A673 (cell line): ENCODE measurements at regions not wholly inside any gene's neighbourhood (a gene's known extent, or its start where the extent isn't known, plus 50 kb on each side); places are given as distances from the start of the nearest gene placed in this dataset.

ENCODE experiments used
- BruUV-seq: library from RNA; stranded (reverse); fragments of 400-500 nt; replicated peaks from 2 replicates; lab custom pipeline; 2021; lab: Mats Ljungman, UMichigan
- CTCF ChIA-PET: fragments of 300-600 bp; sonication (Branson Sonifier 250); formaldehyde crosslinking; loops from one replicate; lab custom pipeline; 2022; ENCODE audit warnings: antibody characterized with exemption; lab: Charles Lee
- POLR2A ChIA-PET: fragments of 300-600 bp; sonication (Branson Sonifier 250); formaldehyde crosslinking; loops from one replicate; lab custom pipeline; 2022; ENCODE audit warnings: antibody characterized with exemption; ENCODE audit not compliant: low non-redundant PET; lab: Charles Lee
- DNase-seq: peaks from one replicate; pipeline ENCODE4 v3.0.0-alpha.2; 2015; ENCODE audit warnings: low spot score
- H3K27ac ChIP-seq: fragments of 200-600 bp; sonication (generic); 2 replicates; pipeline ENCODE4 v1.5.1; 2016; ENCODE audit warnings: mixed run types, low read depth, mild to moderate bottlenecking, mixed read lengths, antibody characterized with exemption, low read length; ENCODE audit not compliant: poor library complexity, severe bottlenecking
- H3K27me3 ChIP-seq: fragments of 200-600 bp; sonication (generic); replicated peaks from 2 replicates; pipeline ENCODE4 v1.6.1; 2017; ENCODE audit warnings: mixed run types, low read depth, mild to moderate bottlenecking, mixed read lengths, antibody characterized with exemption, low read length; ENCODE audit not compliant: insufficient read depth, poor library complexity
- H3K36me3 ChIP-seq: fragments of 200-600 bp; sonication (generic); 2 replicates; pipeline ENCODE4 v1.6.1; 2016; ENCODE audit warnings: mixed run types, mild to moderate bottlenecking, mixed read lengths, antibody characterized with exemption, low read length; ENCODE audit not compliant: insufficient read depth, poor library complexity, severe bottlenecking
- H3K4me1 ChIP-seq: fragments of 200-600 bp; sonication (generic); 2 replicates; pipeline ENCODE4 v1.6.1; 2017; ENCODE audit warnings: mixed run types, mild to moderate bottlenecking, mixed read lengths, antibody characterized with exemption, low read length; ENCODE audit not compliant: insufficient read depth, poor library complexity, severe bottlenecking
- H3K4me3 ChIP-seq: fragments of 200-600 bp; sonication (generic); 2 replicates; pipeline ENCODE4 v1.5.1; 2016; ENCODE audit warnings: low read depth, mixed run types, mild to moderate bottlenecking, mixed read lengths, low read length; ENCODE audit not compliant: poor library complexity, severe bottlenecking
- H3K9me3 ChIP-seq: fragments of 200-600 bp; sonication (generic); 2 replicates; pipeline ENCODE4 v1.6.1; 2016; ENCODE audit warnings: mixed run types, low read depth, mild to moderate bottlenecking, mixed read lengths, antibody characterized with exemption, low read length; ENCODE audit not compliant: poor library complexity, severe bottlenecking
- EZH2 ChIP-seq: fragments of 200-600 bp; sonication (generic); IDR thresholded peaks from 2 replicates; pipeline ENCODE4 v1.6.1; 2017; ENCODE audit warnings: borderline replicate concordance, low read depth, mild to moderate bottlenecking, mixed read lengths, antibody characterized with exemption, low read length; ENCODE audit not compliant: poor library complexity, severe bottlenecking
- intact Hi-C: fragments of 100-400 bp; cut with micrococcal nuclease; formaldehyde crosslinking; loops from one replicate; pipeline ENCODE4 v1.10.0; 2022; ENCODE audit not compliant: unreplicated experiment
- TF ChIP-seq, protein P1 (sequence below): fragments of 300-800, 200-600 bp; sonication (generic); conservative IDR thresholded peaks from 2 replicates; pipeline ENCODE4 v1.5.1; 2017; ENCODE audit warnings: low read depth, mild to moderate bottlenecking, antibody characterized with exemption, low read length, moderate library complexity, mixed read lengths

DNA sequence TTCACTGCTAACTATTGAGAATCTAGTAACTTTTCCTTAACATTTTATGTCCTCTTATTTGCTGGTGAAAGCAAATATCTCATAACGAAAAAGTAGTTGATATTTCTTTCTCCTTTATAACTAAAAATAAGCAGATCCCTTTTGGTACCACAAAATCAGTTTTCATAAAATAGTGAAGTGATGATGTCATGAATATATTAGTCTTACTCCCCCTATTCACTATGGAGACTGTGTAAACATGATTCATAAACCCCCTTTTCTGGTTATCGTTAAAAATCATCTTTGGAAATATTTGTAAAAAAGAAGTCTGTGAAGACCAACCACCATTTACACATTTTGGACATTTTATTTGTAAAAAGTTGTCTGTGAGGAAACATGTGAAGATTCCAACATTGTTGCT lies 734.9 kb downstream of the NUP35 start:
- no TSS peak for BruUV-seq
- intact Hi-C loops = no loop called here
- TF ChIP-seq EZH2 = no peak

DNA sequence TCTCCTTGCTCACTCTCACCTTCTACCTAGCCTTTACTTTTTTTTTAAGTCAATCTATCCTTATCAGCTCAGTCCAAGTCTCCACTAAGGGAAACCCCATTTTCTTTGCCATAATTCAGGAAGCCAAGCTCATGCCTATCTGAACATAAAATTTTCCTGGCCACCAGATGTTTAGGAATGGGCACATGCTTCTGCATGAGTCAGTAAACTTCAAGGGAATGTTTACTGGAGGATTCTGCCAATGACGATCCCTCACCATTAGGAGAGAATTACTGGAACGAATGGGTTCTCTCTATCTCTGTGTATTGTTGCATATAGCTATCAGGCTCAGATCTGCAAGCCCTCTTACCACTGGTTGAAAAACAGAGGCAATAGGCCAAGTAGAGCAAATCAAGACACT lies 731.7 kb upstream of the ZNF804A start:
- no peak for DNase-seq
- Histone ChIP-seq H3K4me3 (no peak overlapping the region), H3K27me3 (no peaks in the 10 kb centered on the region), H3K27ac (no peak overlapping the region), H3K9me3 (no peaks in the 10 kb centered on the region), H3K4me1 (peaks cover 7% of the 10 kb centered on the region), H3K36me3 (no peaks in the 10 kb centered on the region)
- BruUV-seq = no TSS peak
- TF ChIP-seq EZH2 = no peak
- TF ChIP-seq, protein P1, sequence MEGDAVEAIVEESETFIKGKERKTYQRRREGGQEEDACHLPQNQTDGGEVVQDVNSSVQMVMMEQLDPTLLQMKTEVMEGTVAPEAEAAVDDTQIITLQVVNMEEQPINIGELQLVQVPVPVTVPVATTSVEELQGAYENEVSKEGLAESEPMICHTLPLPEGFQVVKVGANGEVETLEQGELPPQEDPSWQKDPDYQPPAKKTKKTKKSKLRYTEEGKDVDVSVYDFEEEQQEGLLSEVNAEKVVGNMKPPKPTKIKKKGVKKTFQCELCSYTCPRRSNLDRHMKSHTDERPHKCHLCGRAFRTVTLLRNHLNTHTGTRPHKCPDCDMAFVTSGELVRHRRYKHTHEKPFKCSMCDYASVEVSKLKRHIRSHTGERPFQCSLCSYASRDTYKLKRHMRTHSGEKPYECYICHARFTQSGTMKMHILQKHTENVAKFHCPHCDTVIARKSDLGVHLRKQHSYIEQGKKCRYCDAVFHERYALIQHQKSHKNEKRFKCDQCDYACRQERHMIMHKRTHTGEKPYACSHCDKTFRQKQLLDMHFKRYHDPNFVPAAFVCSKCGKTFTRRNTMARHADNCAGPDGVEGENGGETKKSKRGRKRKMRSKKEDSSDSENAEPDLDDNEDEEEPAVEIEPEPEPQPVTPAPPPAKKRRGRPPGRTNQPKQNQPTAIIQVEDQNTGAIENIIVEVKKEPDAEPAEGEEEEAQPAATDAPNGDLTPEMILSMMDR = no peak
- ChIA-PET CTCF (no interaction called here), POLR2A (no interaction called here)
- intact Hi-C loops = loop anchor here (10.0 kb wide), 1 partner anchor 622 kb away; no protein-coding TSS in a partner anchor

More for the DNA sequence above, 734.9 kb downstream of the NUP35 start:
- Histone ChIP-seq H3K4me3 (no peak overlapping the region), H3K9me3 (no peaks in the 10 kb centered on the region), H3K36me3 (no peaks in the 10 kb centered on the region), H3K4me1 (no peaks in the 10 kb centered on the region), H3K27ac (no peak overlapping the region), H3K27me3 (no peaks in the 10 kb centered on the region)
- DNase-seq = no peak
- ChIA-PET POLR2A (no interaction called here), CTCF (no interaction called here)

DNA sequence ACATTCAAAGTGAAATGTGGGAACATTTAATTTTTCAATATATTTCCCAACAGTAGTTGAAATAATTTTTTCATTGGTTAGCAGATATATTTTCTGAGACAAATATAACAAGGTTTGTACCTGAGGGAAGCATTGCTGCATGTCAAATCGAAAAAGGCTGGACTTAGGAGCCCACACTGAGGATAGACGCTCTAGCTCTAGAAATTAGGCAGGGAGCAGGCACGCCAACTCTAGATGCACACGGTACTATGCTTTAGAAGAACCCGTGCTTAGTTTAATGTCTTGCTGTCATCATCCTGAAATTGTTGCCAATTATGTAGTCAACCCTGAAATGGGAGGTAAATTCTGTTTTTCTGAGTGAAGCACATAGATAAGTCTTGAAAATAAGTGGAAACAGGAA lies 731.1 kb upstream of the ZNF804A start:
- TF ChIP-seq EZH2 = no peak
- TF ChIP-seq, protein P1 = no peak
- Histone ChIP-seq H3K4me3 (no peak overlapping the region), H3K9me3 (no peaks in the 10 kb centered on the region), H3K27me3 (no peaks in the 10 kb centered on the region), H3K4me1 (peaks cover 7% of the 10 kb centered on the region), H3K36me3 (no peaks in the 10 kb centered on the region), H3K27ac (no peak overlapping the region)
- CTCF ChIA-PET = no interaction called here
- DNase-seq = no peak
- intact Hi-C loops = loop anchor here (10.0 kb wide), 1 partner anchor 622 kb away; no protein-coding TSS in a partner anchor
- BruUV-seq = no TSS peak
- POLR2A ChIA-PET = no interaction called here

DNA sequence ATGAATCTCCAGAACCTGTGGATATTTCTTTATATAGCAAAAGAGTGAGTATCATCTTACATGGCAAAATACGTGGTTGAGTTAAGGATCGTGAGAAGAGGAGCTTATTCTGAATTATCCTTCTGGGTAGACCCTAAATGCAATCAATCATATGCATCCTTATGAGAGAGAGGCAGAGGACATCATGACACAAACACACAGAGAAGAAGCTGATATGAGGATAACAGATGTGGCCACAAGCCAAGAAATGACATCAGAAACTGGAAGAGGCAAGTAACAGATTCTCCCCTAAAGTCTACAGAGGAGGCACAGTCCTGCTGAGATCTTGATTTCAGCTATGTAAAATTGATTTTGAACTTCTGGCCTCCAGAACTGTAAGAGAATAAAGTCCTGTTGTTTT lies 730.2 kb upstream of the ZNF804A start:
- no peak for TF ChIP-seq EZH2
- TF ChIP-seq, protein P1 = no peak
- CTCF ChIA-PET = no interaction called here
- H3K27ac ChIP-seq = no peak overlapping the region
- POLR2A ChIA-PET = no interaction called here
- intact Hi-C loops = loop anchor here (10.0 kb wide), 1 partner anchor 623 kb away; no protein-coding TSS in a partner anchor
- no TSS peak for BruUV-seq
- DNase-seq = peak; percentile 72
- H3K4me3 ChIP-seq = no peak overlapping the region
- no peaks in the 10 kb centered on the region for H3K36me3 ChIP-seq
- H3K9me3 ChIP-seq = no peaks in the 10 kb centered on the region
- peaks cover 7% of the 10 kb centered on the region for H3K4me1 ChIP-seq
- no peaks in the 10 kb centered on the region for H3K27me3 ChIP-seq
